ENCODE measurements at regions not wholly inside any gene's neighbourhood (a gene's known extent, or its start where the extent isn't known, plus 50 kb on each side); places are given as distances from the start of the nearest gene placed in this dataset.

DNA sequence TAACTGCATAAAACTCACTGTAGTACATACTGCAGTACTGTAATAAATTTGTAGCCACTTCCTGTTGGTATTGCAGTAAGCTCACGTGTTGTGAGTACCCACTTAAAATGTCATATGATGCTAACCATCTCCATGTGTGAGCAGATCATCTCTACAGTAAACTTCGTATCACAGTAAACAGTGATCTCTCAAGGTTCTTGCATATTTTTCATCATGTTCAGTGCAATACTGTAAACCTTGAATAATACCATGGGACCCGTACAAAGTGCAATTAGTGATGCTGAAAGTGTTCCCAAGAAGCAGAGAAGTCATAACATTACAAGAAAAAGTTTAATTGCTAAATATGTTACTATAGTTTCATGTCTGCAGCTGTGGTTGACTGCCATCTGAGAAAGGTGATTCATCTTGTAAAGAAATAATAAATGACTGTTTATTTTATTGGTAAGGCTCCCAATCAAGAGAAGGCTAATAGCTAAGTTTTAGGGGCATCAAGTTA is 253.8 kb upstream of the POU5F2 start:
- TF ChIP-seq REST (IDR thresholded peaks at IDR 0.05; ENCODE audit: low read depth): no peak
- no peak for TF ChIP-seq TEAD4 (IDR thresholded peaks at IDR 0.05)
- TF ChIP-seq CEBPB (IDR thresholded peaks at IDR 0.05): no peak
- no peak for TF ChIP-seq RAD21 (IDR thresholded peaks at IDR 0.05; ENCODE audit: low read depth)
- TF ChIP-seq EGR1 (IDR thresholded peaks at IDR 0.05): no peak
- TF ChIP-seq ZBTB7A (IDR thresholded peaks at IDR 0.05; ENCODE audit: low read depth): no peak
- no peak for TF ChIP-seq CREB1 (IDR thresholded peaks at IDR 0.05; ENCODE audit: low read depth)
- TF ChIP-seq EP300 (IDR thresholded peaks at IDR 0.05; ENCODE audit: borderline replicate concordance): no peak
- no peak for TF ChIP-seq YY1 (IDR thresholded peaks at IDR 0.05; ENCODE audit: low read depth)
- no peak for TF ChIP-seq TCF12 (IDR thresholded peaks at IDR 0.05; ENCODE audit: low read depth)
- TF ChIP-seq FOXM1 (IDR thresholded peaks at IDR 0.05; ENCODE audit: borderline replicate concordance, low read depth): no peak
- no peak for TF ChIP-seq NFIC (IDR thresholded peaks at IDR 0.05)
- TF ChIP-seq MAX (IDR thresholded peaks at IDR 0.05): no peak
- TF ChIP-seq, protein P1, sequence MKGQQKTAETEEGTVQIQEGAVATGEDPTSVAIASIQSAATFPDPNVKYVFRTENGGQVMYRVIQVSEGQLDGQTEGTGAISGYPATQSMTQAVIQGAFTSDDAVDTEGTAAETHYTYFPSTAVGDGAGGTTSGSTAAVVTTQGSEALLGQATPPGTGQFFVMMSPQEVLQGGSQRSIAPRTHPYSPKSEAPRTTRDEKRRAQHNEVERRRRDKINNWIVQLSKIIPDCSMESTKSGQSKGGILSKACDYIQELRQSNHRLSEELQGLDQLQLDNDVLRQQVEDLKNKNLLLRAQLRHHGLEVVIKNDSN (IDR thresholded peaks at IDR 0.05): no peak
- no peak for TF ChIP-seq TAF1 (IDR thresholded peaks at IDR 0.05; ENCODE audit: low read depth)

- TF ChIP-seq MAX (IDR thresholded peaks at IDR 0.05): no peak
- no peak for TF ChIP-seq FOXM1 (IDR thresholded peaks at IDR 0.05; ENCODE audit: borderline replicate concordance, low read depth)
- no peak for TF ChIP-seq YY1 (IDR thresholded peaks at IDR 0.05; ENCODE audit: low read depth)
- no peak for TF ChIP-seq CEBPB (IDR thresholded peaks at IDR 0.05)
- TF ChIP-seq EP300 (IDR thresholded peaks at IDR 0.05; ENCODE audit: borderline replicate concordance): no peak
- TF ChIP-seq, protein P1 (IDR thresholded peaks at IDR 0.05): no peak
- TF ChIP-seq ZBTB7A (IDR thresholded peaks at IDR 0.05; ENCODE audit: low read depth): no peak
- no peak for TF ChIP-seq REST (IDR thresholded peaks at IDR 0.05; ENCODE audit: low read depth)
Measured at GRCh38 chr5:93993161-93993560, 251.8 kb upstream of the POU5F2 start.

DNA sequence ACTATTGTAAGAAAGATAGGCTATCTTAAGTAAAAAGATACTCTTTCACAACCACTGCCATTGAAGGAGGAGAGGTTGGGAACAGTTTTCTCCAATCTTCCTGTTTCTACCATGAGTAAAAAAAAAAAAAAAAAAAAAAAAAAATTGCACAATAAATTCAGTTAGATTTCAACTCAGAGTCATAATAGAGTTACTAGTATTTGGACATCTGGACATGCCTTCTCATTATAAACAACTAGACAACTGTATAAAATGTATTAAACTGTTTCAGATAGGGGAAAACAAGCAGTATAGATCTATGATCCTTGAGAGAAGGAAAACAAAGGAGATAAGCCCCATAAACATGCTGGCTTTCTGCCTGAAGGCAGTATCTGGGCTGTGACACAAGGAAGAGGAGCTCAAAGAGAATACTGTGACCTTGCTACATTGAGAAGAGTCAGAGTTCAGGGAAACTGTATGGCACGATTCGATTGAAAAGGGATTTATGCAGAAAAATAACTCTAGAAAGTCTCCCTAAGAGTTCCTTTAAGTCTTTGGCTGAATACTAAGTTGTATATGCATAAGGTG is 249.2 kb upstream of the POU5F2 start:
- no peak for TF ChIP-seq FOXM1 (IDR thresholded peaks at IDR 0.05; ENCODE audit: borderline replicate concordance, low read depth)
- no peak for TF ChIP-seq TAF1 (IDR thresholded peaks at IDR 0.05; ENCODE audit: low read depth)
- no peak for TF ChIP-seq ZBTB7A (IDR thresholded peaks at IDR 0.05; ENCODE audit: low read depth)

DNA sequence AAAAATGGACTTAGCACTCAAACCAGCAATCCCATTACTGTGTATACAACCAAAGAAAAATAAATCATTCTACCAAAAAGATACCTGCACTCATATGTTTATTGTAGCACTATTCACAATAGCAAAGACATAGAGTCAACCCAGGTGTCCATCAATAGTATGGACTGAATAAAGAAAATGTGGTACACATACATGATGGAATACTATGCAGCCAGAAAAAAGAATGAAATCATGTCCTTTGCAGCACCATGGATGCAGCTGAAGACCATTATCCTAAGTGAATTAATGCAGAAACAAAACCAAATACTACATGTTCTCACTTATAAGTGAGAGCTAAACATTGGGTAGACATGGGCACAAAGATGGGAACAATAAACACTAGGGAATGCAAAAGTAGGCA is 236.8 kb upstream of the POU5F2 start:
- TF ChIP-seq CEBPB (IDR thresholded peaks at IDR 0.05) (no peak), TAF1 (IDR thresholded peaks at IDR 0.05; ENCODE audit: low read depth) (no peak), CREB1 (IDR thresholded peaks at IDR 0.05; ENCODE audit: low read depth) (no peak), EGR1 (IDR thresholded peaks at IDR 0.05) (no peak), RAD21 (IDR thresholded peaks at IDR 0.05; ENCODE audit: low read depth) (no peak), NFIC (IDR thresholded peaks at IDR 0.05) (no peak), REST (IDR thresholded peaks at IDR 0.05; ENCODE audit: low read depth) (no peak), FOXM1 (IDR thresholded peaks at IDR 0.05; ENCODE audit: borderline replicate concordance, low read depth) (no peak), ZBTB7A (IDR thresholded peaks at IDR 0.05; ENCODE audit: low read depth) (no peak), TCF12 (IDR thresholded peaks at IDR 0.05; ENCODE audit: low read depth) (no peak), MAX (IDR thresholded peaks at IDR 0.05) (no peak), EP300 (IDR thresholded peaks at IDR 0.05; ENCODE audit: borderline replicate concordance) (no peak), YY1 (IDR thresholded peaks at IDR 0.05; ENCODE audit: low read depth) (no peak), TEAD4 (IDR thresholded peaks at IDR 0.05) (no peak)
- TF ChIP-seq, protein P1 (IDR thresholded peaks at IDR 0.05): no peak
